H9 (cell line): ENCODE measurements at regions not wholly inside any gene's neighbourhood (a gene's known extent, or its start where the extent isn't known, plus 50 kb on each side); places are given as distances from the start of the nearest gene placed in this dataset.

ENCODE experiments used
- DNase-seq: peaks from one replicate; pipeline ENCODE4 v3.0.0-alpha.2; 2017
- H2AFZ ChIP-seq: one replicate; pipeline ENCODE4 v1.6.1; 2013; ENCODE audit warnings: mild to moderate bottlenecking, low read length, control low read depth, moderate library complexity
- H2AK5ac ChIP-seq: 2 replicates; pipeline ENCODE4 v1.6.1; 2013; ENCODE audit warnings: low read length, control low read depth, mixed read lengths; ENCODE audit not compliant: insufficient read length
- H2BK120ac ChIP-seq: one replicate; pipeline ENCODE4 v1.6.1; 2013; ENCODE audit warnings: low read depth, mild to moderate bottlenecking, low read length, control low read depth, inconsistent platforms; ENCODE audit not compliant: poor library complexity, severe bottlenecking
- H2BK12ac ChIP-seq: 2 replicates; pipeline ENCODE4 v1.6.1; 2013; ENCODE audit warnings: low read length, control low read depth, mixed read lengths, low read depth; ENCODE audit not compliant: insufficient read length
- H2BK15ac ChIP-seq: 2 replicates; pipeline ENCODE4 v1.6.1; 2013; ENCODE audit warnings: low read depth, low read length, control low read depth
- H2BK20ac ChIP-seq: one replicate; pipeline ENCODE4 v1.6.1; 2013; ENCODE audit warnings: low read depth, mild to moderate bottlenecking, low read length, control low read depth, inconsistent platforms; ENCODE audit not compliant: poor library complexity, severe bottlenecking
- H2BK5ac ChIP-seq: 2 replicates; pipeline ENCODE4 v1.6.1; 2013; ENCODE audit warnings: low read length, control low read depth, mixed read lengths; ENCODE audit not compliant: insufficient read length
- H3K14ac ChIP-seq: 2 replicates; pipeline ENCODE4 v1.6.1; 2013; ENCODE audit warnings: low read length, control low read depth; ENCODE audit not compliant: insufficient read depth
- H3K18ac ChIP-seq: 2 replicates; pipeline ENCODE4 v1.6.1; 2013; ENCODE audit warnings: low read depth, mild to moderate bottlenecking, mixed read lengths, low read length, control low read depth; ENCODE audit not compliant: insufficient read length
- H3K23ac ChIP-seq: 2 replicates; pipeline ENCODE4 v1.6.1; 2013; ENCODE audit warnings: low read length, control low read depth, mixed read lengths, low read depth; ENCODE audit not compliant: insufficient read length
- H3K23me2 ChIP-seq: 2 replicates; pipeline ENCODE4 v1.6.1; 2013; ENCODE audit warnings: low read depth, mild to moderate bottlenecking, mixed read lengths, low read length, control low read depth; ENCODE audit not compliant: insufficient read length, poor library complexity, severe bottlenecking
- H3K27ac ChIP-seq: 2 replicates; pipeline ENCODE4 v1.5.1; 2013; ENCODE audit warnings: low read length, control low read depth, mixed read lengths, low read depth; ENCODE audit not compliant: insufficient read length
- H3K27me3 ChIP-seq: 2 replicates; pipeline ENCODE4 v1.6.1; 2013; ENCODE audit warnings: low read length, control low read depth, inconsistent platforms; ENCODE audit not compliant: insufficient read depth
- H3K4ac ChIP-seq: 2 replicates; pipeline ENCODE4 v1.6.1; 2013; ENCODE audit warnings: low read depth, mild to moderate bottlenecking, control low read depth, inconsistent platforms, low read length, moderate library complexity
- H3K4me1 ChIP-seq: 2 replicates; pipeline ENCODE4 v1.6.1; 2013; ENCODE audit warnings: low read length, control low read depth, inconsistent platforms; ENCODE audit not compliant: insufficient read depth
- H3K4me2 ChIP-seq: 2 replicates; pipeline ENCODE4 v1.6.1; 2013; ENCODE audit warnings: low read length, control low read depth, mixed read lengths; ENCODE audit not compliant: insufficient read length, insufficient read depth
- H3K56ac ChIP-seq: 2 replicates; pipeline ENCODE4 v1.6.1; 2013; ENCODE audit warnings: low read depth, mild to moderate bottlenecking, mixed read lengths, low read length, control low read depth; ENCODE audit not compliant: insufficient read length
- H3K79me1 ChIP-seq: 2 replicates; pipeline ENCODE4 v1.6.1; 2013; ENCODE audit warnings: low read depth, mild to moderate bottlenecking, moderate library complexity, low read length, control low read depth, inconsistent platforms; ENCODE audit not compliant: insufficient read depth, poor library complexity, severe bottlenecking
- H3K79me2 ChIP-seq: 2 replicates; pipeline ENCODE4 v1.6.1; 2013; ENCODE audit warnings: low read length, control low read depth, inconsistent platforms; ENCODE audit not compliant: insufficient read depth
- H3K9ac ChIP-seq: 2 replicates; pipeline ENCODE4 v1.6.1; 2013; ENCODE audit warnings: low read length, control low read depth, mixed read lengths; ENCODE audit not compliant: insufficient read length; ENCODE audit errors: extremely low read depth
- H3K9me3 ChIP-seq: one replicate; pipeline ENCODE4 v1.6.1; 2013; ENCODE audit warnings: low read depth, low read length, inconsistent platforms; ENCODE audit not compliant: control insufficient read depth
- H3T11ph ChIP-seq: one replicate; pipeline ENCODE4 v1.6.1; 2013; ENCODE audit warnings: mild to moderate bottlenecking, low read length, control low read depth, inconsistent platforms
- H4K20me1 ChIP-seq: one replicate; pipeline ENCODE4 v1.6.1; 2013; ENCODE audit not compliant: control insufficient read depth, insufficient read length, insufficient read depth
- H4K5ac ChIP-seq: 2 replicates; pipeline ENCODE4 v1.6.1; 2013; ENCODE audit warnings: low read depth, mild to moderate bottlenecking, mixed read lengths, low read length, control low read depth; ENCODE audit not compliant: insufficient read length
- H4K8ac ChIP-seq: replicated peaks from 2 replicates; pipeline ENCODE4 v1.6.1; 2013; ENCODE audit warnings: low read length, control low read depth, mixed read lengths, low read depth; ENCODE audit not compliant: insufficient read length
- H4K91ac ChIP-seq: 2 replicates; pipeline ENCODE4 v1.6.1; 2013; ENCODE audit warnings: low read depth, mild to moderate bottlenecking, moderate library complexity, mixed read lengths, low read length, control low read depth; ENCODE audit not compliant: insufficient read length
- H3K27ac Mint-ChIP-seq, 3 experiments: 2 replicates in 2 of 3; 3 replicates in 1 of 3; pipeline ENCODE4 v1.8.0; 2020 to 2021; ENCODE audit warnings: mixed read lengths in 3 of 3, mild to moderate bottlenecking in 1 of 3, moderate library complexity in 1 of 3
- H3K27me3 Mint-ChIP-seq: 2 replicates; pipeline ENCODE4 v1.8.0; 2021; ENCODE audit warnings: low read depth, mild to moderate bottlenecking, moderate library complexity, mixed read lengths
- H3K36me3 Mint-ChIP-seq, 3 experiments: 2 replicates in 2 of 3; 3 replicates in 1 of 3; pipeline ENCODE4 v1.8.0; 2020 to 2021; ENCODE audit warnings: low read depth in 3 of 3, mixed read lengths in 3 of 3; ENCODE audit not compliant: insufficient read depth in 1 of 3
- H3K4me1 Mint-ChIP-seq, 2 experiments: 2 replicates each; pipeline ENCODE4 v1.8.0; 2020; ENCODE audit warnings: mixed read lengths in 2 of 2
- H3K4me3 Mint-ChIP-seq, 2 experiments: 2 replicates in 1 of 2; 3 replicates in 1 of 2; pipeline ENCODE4 v1.8.0; 2020 to 2021; ENCODE audit warnings: mild to moderate bottlenecking in 2 of 2, mixed read lengths in 2 of 2, moderate library complexity in 1 of 2
- H3K9me3 Mint-ChIP-seq, 2 experiments: 2 replicates in 1 of 2; 3 replicates in 1 of 2; pipeline ENCODE4 v1.8.0; 2020; ENCODE audit warnings: mild to moderate bottlenecking in 2 of 2, mixed read lengths in 2 of 2, moderate library complexity in 1 of 2
- WGBS: extraction: QIAGEN DNeasy Blood & Tissue Kit; methylation state at CpG from one replicate; pipeline ENCODE4 v1.1.7; 2013; ENCODE audit warnings: missing lambda C conversion rate, low lambda C conversion rate, mixed read lengths; ENCODE audit not compliant: insufficient read length; ENCODE audit errors: extremely low coverage; 5-methylcytosine and 5-hydroxymethylcytosine counted together
- TF ChIP-seq, protein P1 (sequence below): fragments of 200-600 bp; sonication (generic); conservative IDR thresholded peaks from 3 replicates; pipeline ENCODE4 v1.8.0; 2021; ENCODE audit warnings: antibody characterized with exemption, mild to moderate bottlenecking

DNA sequence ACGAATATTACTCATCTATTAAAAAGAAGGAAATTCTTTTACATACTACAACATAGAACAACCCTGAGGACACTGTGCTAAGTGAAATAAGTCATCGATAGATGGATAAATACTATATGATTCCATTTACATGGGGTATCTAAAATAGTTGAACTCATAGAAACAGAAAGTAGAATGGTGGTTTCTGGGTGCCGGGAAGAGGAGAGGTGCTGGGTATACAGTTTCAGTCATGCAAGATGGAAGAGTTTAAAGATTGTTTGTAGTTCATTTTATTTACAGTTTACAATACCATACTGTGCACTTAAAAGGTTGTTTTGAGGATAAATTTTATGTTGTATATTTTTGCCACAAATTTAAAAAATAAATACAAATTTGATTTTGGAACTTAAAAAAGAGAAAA, 267.5 kb upstream of the ITGA1 start:
- no peak overlapping the region for H3K9ac ChIP-seq
- no peak overlapping the region for H2BK120ac ChIP-seq
- no peaks in the 10 kb centered on the region for H3K79me2 ChIP-seq
- Mint-ChIP-seq H3K27me3 (no peaks in the 10 kb centered on the region), H3K36me3 (no peaks in the 10 kb centered on the region; a peak in 1 of 7 replicates), H3K4me3 (no peak overlapping the region), H3K4me1 (no peaks in the 10 kb centered on the region), H3K27ac (no peak overlapping the region), H3K9me3 (peaks cover 0 to 3% of the 10 kb centered on the region in 2 experiments; a peak in 1 of 5 replicates)
- no peak overlapping the region for H3K27ac ChIP-seq
- no peak overlapping the region for H3K56ac ChIP-seq
- no peak overlapping the region for H4K8ac ChIP-seq
- DNase-seq, result no peak
- H3K14ac ChIP-seq, result no peak overlapping the region
- no peak overlapping the region for H3K4ac ChIP-seq
- no peaks in the 10 kb centered on the region for H4K20me1 ChIP-seq
- no peak overlapping the region for H3K4me2 ChIP-seq
- no peak overlapping the region for H4K5ac ChIP-seq
- H2BK12ac ChIP-seq, result no peak overlapping the region
- TF ChIP-seq, protein P1, sequence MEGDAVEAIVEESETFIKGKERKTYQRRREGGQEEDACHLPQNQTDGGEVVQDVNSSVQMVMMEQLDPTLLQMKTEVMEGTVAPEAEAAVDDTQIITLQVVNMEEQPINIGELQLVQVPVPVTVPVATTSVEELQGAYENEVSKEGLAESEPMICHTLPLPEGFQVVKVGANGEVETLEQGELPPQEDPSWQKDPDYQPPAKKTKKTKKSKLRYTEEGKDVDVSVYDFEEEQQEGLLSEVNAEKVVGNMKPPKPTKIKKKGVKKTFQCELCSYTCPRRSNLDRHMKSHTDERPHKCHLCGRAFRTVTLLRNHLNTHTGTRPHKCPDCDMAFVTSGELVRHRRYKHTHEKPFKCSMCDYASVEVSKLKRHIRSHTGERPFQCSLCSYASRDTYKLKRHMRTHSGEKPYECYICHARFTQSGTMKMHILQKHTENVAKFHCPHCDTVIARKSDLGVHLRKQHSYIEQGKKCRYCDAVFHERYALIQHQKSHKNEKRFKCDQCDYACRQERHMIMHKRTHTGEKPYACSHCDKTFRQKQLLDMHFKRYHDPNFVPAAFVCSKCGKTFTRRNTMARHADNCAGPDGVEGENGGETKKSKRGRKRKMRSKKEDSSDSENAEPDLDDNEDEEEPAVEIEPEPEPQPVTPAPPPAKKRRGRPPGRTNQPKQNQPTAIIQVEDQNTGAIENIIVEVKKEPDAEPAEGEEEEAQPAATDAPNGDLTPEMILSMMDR, result no peak
- no peak overlapping the region for H2BK20ac ChIP-seq
- H3K79me1 ChIP-seq, result no peaks in the 10 kb centered on the region
- no peak overlapping the region for H4K91ac ChIP-seq
- no peak overlapping the region for H3T11ph ChIP-seq
- WGBS, result no CpG with 5 or more reads among the region's 3 CpGs
- no peaks in the 10 kb centered on the region for H3K4me1 ChIP-seq
- H3K23me2 ChIP-seq, result no peaks in the 10 kb centered on the region
- no peak overlapping the region for H2BK15ac ChIP-seq
- no peak overlapping the region for H2AFZ ChIP-seq
- no peak overlapping the region for H3K18ac ChIP-seq
- H2BK5ac ChIP-seq, result no peak overlapping the region
- no peak overlapping the region for H2AK5ac ChIP-seq
- H3K27me3 ChIP-seq, result no peaks in the 10 kb centered on the region
- H3K9me3 ChIP-seq, result no peaks in the 10 kb centered on the region
- no peak overlapping the region for H3K23ac ChIP-seq
